Heart right ventricle (tissue), 16 donors: ENCODE measurements at regions not wholly inside any gene's neighbourhood (a gene's known extent, or its start where the extent isn't known, plus 50 kb on each side); places are given as distances from the start of the nearest gene placed in this dataset.
"Not testable (repeated sequence)": the region's sequence is repeated elsewhere in the genome, so short reads cannot be mapped to it uniquely, and the experiment has no call there.

Experiments
- ATAC-seq, 8 donors: fragments of 200-7000 bp; cut with Tn5 transposase; one replicate each; pipeline ENCODE4 v1.9.1; 2020; ENCODE audit warnings: mild to moderate bottlenecking in 8 of 8, moderate library complexity in 8 of 8, moderate number of reproducible peaks in 1 of 8
- DNase-seq, 2 donors: peaks; one replicate each; pipeline ENCODE4 v3.0.0-alpha.2; 2020
- H3K27ac ChIP-seq, 10 donors: fragments of 200-600 bp; sonication (generic) in 2 of 10; one replicate each; pipeline versions ENCODE4 v1.5.0 to v1.8.0; 2020 to 2022; ENCODE audit warnings: mild to moderate bottlenecking in 3 of 10
- H3K27me3 ChIP-seq, 7 donors: fragments of 200-600 bp; one replicate each; pipeline ENCODE4 v1.8.0; 2021 to 2022; ENCODE audit warnings: mild to moderate bottlenecking in 2 of 7
- H3K36me3 ChIP-seq, 9 donors: fragments of 200-600 bp; sonication (generic) in 1 of 9; one replicate each; pipeline versions ENCODE4 v1.5.0 to v1.8.0; 2020 to 2022; ENCODE audit warnings: mild to moderate bottlenecking in 2 of 9
- H3K4me1 ChIP-seq, 9 donors: fragments of 200-600 bp; sonication (generic) in 1 of 9; one replicate each; pipeline versions ENCODE4 v1.5.0 to v1.8.0; 2020 to 2022; ENCODE audit warnings: mild to moderate bottlenecking in 4 of 9
- H3K4me3 ChIP-seq, 10 donors: fragments of 200-600 bp; sonication (generic) in 2 of 10; one replicate each; pipeline versions ENCODE4 v1.5.0 to v1.8.0; 2020 to 2022; ENCODE audit warnings: mild to moderate bottlenecking in 7 of 10, moderate library complexity in 2 of 10
- H3K9me3 ChIP-seq, 11 donors: fragments of 200-600 bp in 10 of 11; sonication (generic) in 2 of 11; one replicate each; pipeline versions ENCODE4 v1.5.0 to v1.8.0; 2013 to 2022; ENCODE audit warnings: mild to moderate bottlenecking in 2 of 11, control low read depth in 1 of 11, moderate library complexity in 1 of 11
- WGBS, 2 donors: extraction: QIAGEN DNeasy Blood & Tissue Kit; methylation state at CpG; one replicate each; pipeline ENCODE4 v1.1.7; 2013; ENCODE audit warnings: inconsistent platforms in 1 of 2; 5-methylcytosine and 5-hydroxymethylcytosine counted together
- intact Hi-C, 10 donors: fragments of 100-400 bp; cut with DNase I; formaldehyde crosslinking; loops; one replicate each; pipeline versions ENCODE4 v1.11.1 to v1.14.2; 2022
- TF ChIP-seq, protein P1 (sequence below), 9 donors: fragments of 200-600 bp; sonication (generic) in 2 of 9; IDR thresholded peaks; one replicate each; pipeline versions ENCODE4 v1.5.0 to v1.8.0; 2021 to 2022; ENCODE audit warnings: antibody characterized with exemption in 9 of 9, mild to moderate bottlenecking in 5 of 9, moderate library complexity in 1 of 9
- donor health status: Arrhythmogenic right ventricular cardiomyopathy.
- donor health status: ischemic (EF 13 %, LVEDD 7.1; RV severe dilation, severe dysfunction).
- donor health status: healthy with polysubstance abuse.
- donor health status: DM: no; HTN: yes; CAD: no.
- donor health status: DM: no; HTN: no; CAD: no.
- donor health status: ischemic (EF 25% LVEDD 6.9; RV normal size, moderate dysfunction).
- donor health status: ischemic (EF 25% LVEDD 5.7; RV mildly dilated, moderate dysfunction).
- donor health status: healthy.
- donor health status: DM: yes; HTN: yes; CAD: no.
- donor health status: Ischemic cardiomyopathy.
- donor health status: ischemic (EF 35%, LVEDD 5.7; RV mildly dilated, moderate dysfunction).
- donor health status: nonischemic (EF 11% LVEDD 7.7; RV severe dilation, severe dysfunction).
- donor health status: DM: yes; HTN: yes; CAD: no.
- donor health status: PGD.
- donor health status: ischemic (EF 29% LVEDD 5.4; RV normal size, mild dysfunction).
- donor health status: nonischemic (EF 23%, LVEDD 6.1; RV moderate dilation, normal function).

DNA sequence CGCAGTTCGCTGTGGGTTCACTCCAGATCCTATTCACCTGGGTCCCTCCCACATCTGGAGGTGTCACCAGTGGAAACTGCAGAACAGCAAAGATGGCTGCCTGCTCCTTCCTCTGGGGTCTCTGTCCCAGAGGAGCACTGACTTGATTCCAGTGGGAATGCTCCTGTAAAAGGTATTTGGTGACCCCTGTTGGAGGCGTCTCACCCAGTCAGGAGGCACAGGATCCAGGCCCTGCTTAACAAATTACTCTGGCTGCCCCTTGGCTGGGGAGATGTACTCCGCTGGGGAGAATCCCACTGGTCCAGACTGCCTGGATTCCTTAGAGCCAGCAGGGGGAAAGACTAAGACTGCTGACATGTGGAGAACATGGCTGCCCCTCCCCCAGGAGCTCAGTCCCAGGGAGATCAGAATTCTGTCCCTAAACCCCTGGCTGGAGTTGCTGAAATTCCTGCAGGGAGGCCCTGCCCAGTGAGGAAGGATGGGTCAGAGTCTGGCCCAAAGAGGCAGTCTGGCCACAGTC, 483.0 kb downstream of the CBLN4 start:
- Histone ChIP-seq H3K4me3 (no peak overlapping the region), H3K36me3 (no peaks in the 10 kb centered on the region), H3K27me3 (no peaks in the 10 kb centered on the region), H3K27ac (no peak overlapping the region), H3K9me3 (peaks cover 0 to 18% (median 0%) of the 10 kb centered on the region in 11 donors), H3K4me1 (no peaks in the 10 kb centered on the region)
- TF ChIP-seq, protein P1, sequence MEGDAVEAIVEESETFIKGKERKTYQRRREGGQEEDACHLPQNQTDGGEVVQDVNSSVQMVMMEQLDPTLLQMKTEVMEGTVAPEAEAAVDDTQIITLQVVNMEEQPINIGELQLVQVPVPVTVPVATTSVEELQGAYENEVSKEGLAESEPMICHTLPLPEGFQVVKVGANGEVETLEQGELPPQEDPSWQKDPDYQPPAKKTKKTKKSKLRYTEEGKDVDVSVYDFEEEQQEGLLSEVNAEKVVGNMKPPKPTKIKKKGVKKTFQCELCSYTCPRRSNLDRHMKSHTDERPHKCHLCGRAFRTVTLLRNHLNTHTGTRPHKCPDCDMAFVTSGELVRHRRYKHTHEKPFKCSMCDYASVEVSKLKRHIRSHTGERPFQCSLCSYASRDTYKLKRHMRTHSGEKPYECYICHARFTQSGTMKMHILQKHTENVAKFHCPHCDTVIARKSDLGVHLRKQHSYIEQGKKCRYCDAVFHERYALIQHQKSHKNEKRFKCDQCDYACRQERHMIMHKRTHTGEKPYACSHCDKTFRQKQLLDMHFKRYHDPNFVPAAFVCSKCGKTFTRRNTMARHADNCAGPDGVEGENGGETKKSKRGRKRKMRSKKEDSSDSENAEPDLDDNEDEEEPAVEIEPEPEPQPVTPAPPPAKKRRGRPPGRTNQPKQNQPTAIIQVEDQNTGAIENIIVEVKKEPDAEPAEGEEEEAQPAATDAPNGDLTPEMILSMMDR (IDR thresholded peaks at IDR 0.05): no peak
- DNase-seq: no peak
- ATAC-seq: no peak
- intact Hi-C loops: no loop called here
- WGBS, 2 donors: 67 to 92% methylated on average over 4 of the region's 4 CpGs

DNA sequence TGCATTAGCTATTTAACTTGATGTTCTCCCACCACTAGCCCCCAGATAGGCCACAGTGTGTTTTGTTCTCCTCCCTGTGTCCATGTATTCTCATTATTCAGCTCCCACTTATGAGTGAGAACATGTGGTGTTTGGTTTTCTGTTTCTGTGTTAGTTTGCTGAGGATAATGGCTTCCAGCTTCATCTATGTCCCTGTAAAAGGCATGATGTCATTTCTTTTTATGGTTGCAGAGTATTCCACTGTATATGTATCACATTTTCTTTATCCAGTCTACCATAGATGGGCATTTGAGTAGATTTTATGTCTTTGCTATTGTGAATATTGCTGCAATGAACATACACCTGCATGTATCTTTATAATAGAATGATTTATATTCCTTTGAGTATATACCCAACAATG, 487.7 kb downstream of the CBLN4 start:
- intact Hi-C loops, H3K4me3 ChIP-seq, H3K4me1 ChIP-seq, DNase-seq, H3K27ac ChIP-seq, H3K27me3 ChIP-seq, ATAC-seq, H3K36me3 ChIP-seq: not testable (repeated sequence)
- H3K9me3 ChIP-seq: peaks cover 0 to 18% (median 0%) of the 10 kb centered on the region in 11 donors

DNA sequence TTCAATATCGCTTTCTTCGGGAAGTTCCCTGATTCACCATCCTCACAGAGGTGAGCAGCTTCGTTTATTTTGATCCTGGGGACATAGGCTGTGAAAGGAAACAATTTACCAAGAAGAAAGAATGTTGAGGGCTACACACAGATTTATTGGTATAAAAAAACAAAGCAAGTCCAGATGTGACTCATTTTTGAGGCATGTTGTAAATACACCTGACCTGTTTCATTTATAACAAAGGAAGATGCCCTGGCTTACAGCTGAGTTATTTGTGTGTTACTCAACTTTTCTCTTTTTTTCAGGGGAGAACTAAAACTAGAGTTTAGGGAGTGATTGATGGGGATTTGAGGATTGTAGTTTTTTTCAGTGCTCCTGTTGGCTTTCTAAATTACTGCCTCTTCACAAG, 489.5 kb downstream of the CBLN4 start:
- H3K4me3 ChIP-seq: no peak overlapping the region
- ATAC-seq (no peak), DNase-seq (no peak)
- no peak overlapping the region for H3K27ac ChIP-seq
- intact Hi-C loops: no loop called here
- no peaks in the 10 kb centered on the region for H3K36me3 ChIP-seq
- H3K9me3 ChIP-seq: peaks cover 0 to 11% (median 0%) of the 10 kb centered on the region in 11 donors
- no peaks in the 10 kb centered on the region for H3K27me3 ChIP-seq
- 52 to 54% methylated on average over 3 of the region's 3 CpGs for WGBS, 2 donors
- TF ChIP-seq, protein P1 (IDR thresholded peaks at IDR 0.05): no peak
- H3K4me1 ChIP-seq: no peaks in the 10 kb centered on the region

DNA sequence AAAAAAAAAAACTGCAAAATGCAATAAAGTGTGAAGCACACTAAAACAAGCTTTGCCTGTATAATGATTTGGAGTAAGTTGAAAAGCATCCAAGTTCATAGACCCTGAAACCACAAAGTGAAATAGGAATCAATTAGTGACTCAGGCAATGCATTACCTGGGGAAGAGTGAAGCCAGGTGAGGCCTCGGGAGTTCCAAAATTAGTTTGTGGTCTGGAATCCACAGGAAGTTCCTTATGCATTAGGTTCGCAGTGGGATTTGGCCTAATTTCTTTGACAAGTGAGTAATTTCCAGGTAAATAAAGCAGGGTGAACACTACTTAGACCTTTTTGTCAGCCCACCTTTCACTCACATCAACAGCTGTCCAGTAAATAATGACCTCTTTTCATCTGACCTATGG, 490.8 kb downstream of the CBLN4 start:
- WGBS, 2 donors: 78 to 80% methylated on average over 2 of the region's 2 CpGs
- DNase-seq: no peak
- H3K27ac ChIP-seq: no peak overlapping the region

DNA sequence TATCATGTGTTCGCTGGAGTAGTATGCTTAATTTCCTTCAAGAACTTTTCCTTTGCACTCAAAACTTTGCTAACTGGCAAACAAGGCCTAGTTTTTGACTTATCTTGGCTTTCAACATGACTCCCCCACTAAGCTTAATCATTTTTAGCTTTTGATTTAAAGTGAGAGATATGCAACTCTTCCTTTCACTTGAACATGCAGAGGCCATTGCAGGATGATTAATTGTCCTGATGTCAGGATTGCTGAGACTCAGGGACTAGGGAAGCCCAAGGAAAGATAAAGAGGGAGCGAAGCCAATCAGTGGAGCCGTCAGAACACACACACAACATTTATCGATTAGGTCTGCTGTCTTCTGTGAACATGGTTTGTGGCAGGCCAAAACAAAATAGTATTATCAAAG, 491.4 kb downstream of the CBLN4 start:
- H3K36me3 ChIP-seq: no peaks in the 10 kb centered on the region
- peaks cover 0 to 7% (median 0%) of the 10 kb centered on the region in 11 donors for H3K9me3 ChIP-seq
- intact Hi-C loops: no loop called here
- DNase-seq: no peak
- ATAC-seq: no peak
- 52 to 63% methylated on average over 4 of the region's 4 CpGs for WGBS, 2 donors
- TF ChIP-seq, protein P1 (IDR thresholded peaks at IDR 0.05): no peak
- no peak overlapping the region for H3K4me3 ChIP-seq
- no peak overlapping the region for H3K27ac ChIP-seq
- no peaks in the 10 kb centered on the region for H3K27me3 ChIP-seq
- H3K4me1 ChIP-seq: no peaks in the 10 kb centered on the region

More for the DNA sequence above, 490.8 kb downstream of the CBLN4 start:
- TF ChIP-seq, protein P1 (IDR thresholded peaks at IDR 0.05): no peak
- H3K4me1 ChIP-seq: no peaks in the 10 kb centered on the region
- no peaks in the 10 kb centered on the region for H3K27me3 ChIP-seq
- H3K9me3 ChIP-seq: peaks cover 0 to 10% (median 0%) of the 10 kb centered on the region in 11 donors
- intact Hi-C loops: no loop called here
- no peak overlapping the region for H3K4me3 ChIP-seq
- no peaks in the 10 kb centered on the region for H3K36me3 ChIP-seq
- no peak for ATAC-seq
